GM13977 (cell line): ENCODE measurements at regions not wholly inside any gene's neighbourhood (a gene's known extent, or its start where the extent isn't known, plus 50 kb on each side); places are given as distances from the start of the nearest gene placed in this dataset.
A peak's percentile ranks its signal among the peaks of the same experiment; 100 is the strongest.

ENCODE experiments used
- DNase-seq: peaks from one replicate; pipeline ENCODE4 v3.0.0; 2012; ENCODE audit warnings: low spot score
- in situ Hi-C: fragments of 300-500 bp; cut with MboI; formaldehyde crosslinking; loops from one replicate; pipeline ENCODE4 v1.12.0; 2022; ENCODE audit warnings: low sequenced_read_pairs, low pct_unique_long_range_greater_than_20kb, mixed read lengths, inconsistent platforms; ENCODE audit not compliant: unreplicated experiment
- TF ChIP-seq, protein P1 (sequence below): IDR thresholded peaks from 2 replicates; pipeline ENCODE4 v1.5.1; 2012; ENCODE audit warnings: mild to moderate bottlenecking, control low read depth; ENCODE audit not compliant: insufficient read depth; ENCODE audit errors: extremely low read depth, missing control alignments

DNA sequence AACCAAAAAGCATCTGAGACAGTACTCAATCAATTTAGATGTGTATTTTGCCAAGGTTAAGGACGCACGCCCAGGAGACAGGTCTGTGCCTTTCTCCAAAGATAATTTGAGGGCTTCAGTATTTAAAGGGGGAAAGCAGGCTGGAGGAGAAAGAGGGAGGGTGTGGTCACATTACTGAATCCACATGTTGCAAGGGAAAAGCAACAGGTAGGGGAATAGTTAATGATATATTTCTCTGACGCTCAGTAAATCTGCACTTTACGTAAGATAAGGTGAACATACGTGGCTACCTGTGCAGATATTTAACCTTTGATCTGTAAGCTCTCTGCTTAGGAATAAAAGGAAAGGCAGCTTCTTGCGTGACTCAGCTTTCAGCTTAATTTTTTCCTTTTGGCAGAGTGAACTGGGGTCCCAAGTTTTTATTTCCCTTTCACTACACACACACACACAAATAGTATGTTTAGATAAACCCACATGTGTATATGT is 443.4 kb downstream of the NTRK2 start:
- in situ Hi-C loops: no loop called here
- TF ChIP-seq, protein P1, sequence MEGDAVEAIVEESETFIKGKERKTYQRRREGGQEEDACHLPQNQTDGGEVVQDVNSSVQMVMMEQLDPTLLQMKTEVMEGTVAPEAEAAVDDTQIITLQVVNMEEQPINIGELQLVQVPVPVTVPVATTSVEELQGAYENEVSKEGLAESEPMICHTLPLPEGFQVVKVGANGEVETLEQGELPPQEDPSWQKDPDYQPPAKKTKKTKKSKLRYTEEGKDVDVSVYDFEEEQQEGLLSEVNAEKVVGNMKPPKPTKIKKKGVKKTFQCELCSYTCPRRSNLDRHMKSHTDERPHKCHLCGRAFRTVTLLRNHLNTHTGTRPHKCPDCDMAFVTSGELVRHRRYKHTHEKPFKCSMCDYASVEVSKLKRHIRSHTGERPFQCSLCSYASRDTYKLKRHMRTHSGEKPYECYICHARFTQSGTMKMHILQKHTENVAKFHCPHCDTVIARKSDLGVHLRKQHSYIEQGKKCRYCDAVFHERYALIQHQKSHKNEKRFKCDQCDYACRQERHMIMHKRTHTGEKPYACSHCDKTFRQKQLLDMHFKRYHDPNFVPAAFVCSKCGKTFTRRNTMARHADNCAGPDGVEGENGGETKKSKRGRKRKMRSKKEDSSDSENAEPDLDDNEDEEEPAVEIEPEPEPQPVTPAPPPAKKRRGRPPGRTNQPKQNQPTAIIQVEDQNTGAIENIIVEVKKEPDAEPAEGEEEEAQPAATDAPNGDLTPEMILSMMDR: no peak
- DNase-seq: no peak

DNA sequence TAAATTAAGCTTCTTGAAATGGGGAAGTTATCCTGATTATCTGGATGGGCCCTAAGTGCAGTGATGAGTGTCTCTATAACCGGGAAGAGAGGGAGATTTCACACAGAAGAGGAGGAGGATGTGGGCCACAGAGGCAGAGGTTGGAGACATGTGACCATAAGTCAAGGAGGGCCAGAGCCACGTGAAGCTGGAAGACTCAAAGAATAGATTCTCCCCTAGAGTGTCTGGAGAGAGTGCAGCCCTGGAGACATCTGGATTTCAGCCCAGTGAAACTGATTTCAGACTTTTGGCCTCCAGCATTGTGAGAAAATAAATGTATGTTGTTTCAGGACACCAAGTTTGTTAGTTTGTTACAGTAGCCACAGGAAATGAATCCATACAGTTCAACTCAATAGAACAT is 442.9 kb downstream of the NTRK2 start:
- DNase-seq: no peak
- TF ChIP-seq, protein P1: no peak
- in situ Hi-C loops: no loop called here

DNA sequence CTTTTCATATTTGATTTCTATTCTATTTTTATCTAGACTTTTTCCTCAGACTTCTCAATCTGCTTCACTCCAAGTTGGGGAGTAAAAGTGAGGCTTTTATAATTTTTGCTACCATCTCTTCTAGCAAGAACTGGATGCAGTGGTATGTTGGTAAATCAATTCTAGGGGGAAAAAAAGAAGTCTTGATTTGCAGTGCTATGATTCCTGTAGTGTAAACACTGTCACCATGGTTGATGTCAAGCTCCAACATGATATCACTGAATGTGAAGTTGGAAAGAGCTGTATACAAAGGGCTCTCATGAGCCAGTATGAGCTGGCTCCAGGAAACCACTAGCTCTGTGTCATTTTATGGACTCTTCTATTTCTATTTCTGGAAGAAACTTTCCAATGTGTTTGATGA is 439.2 kb downstream of the NTRK2 start:
- TF ChIP-seq, protein P1: no peak
- in situ Hi-C loops: no loop called here
- no peak for DNase-seq

DNA sequence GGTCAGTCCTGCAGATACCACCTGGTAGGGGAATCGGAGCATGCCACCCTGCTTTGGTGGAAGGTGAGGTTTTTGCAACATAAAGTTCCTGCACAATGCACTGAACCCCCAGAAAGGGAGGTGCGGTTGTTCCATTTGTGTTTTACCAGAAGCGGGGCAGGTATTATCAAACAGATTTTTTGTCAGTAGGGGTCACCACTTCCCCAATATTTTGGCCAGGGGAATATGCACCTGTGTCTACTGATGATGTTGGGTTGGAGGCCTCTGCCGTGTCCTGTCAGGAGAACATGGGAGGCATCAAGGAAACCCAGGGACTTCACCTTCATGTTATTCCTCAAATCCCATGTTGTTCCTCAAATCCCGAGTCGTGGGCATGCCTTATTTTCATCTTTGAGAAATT is 438.7 kb downstream of the NTRK2 start:
- in situ Hi-C loops: no loop called here
- DNase-seq: peak; percentile 28
- TF ChIP-seq, protein P1: peak; percentile 32

DNA sequence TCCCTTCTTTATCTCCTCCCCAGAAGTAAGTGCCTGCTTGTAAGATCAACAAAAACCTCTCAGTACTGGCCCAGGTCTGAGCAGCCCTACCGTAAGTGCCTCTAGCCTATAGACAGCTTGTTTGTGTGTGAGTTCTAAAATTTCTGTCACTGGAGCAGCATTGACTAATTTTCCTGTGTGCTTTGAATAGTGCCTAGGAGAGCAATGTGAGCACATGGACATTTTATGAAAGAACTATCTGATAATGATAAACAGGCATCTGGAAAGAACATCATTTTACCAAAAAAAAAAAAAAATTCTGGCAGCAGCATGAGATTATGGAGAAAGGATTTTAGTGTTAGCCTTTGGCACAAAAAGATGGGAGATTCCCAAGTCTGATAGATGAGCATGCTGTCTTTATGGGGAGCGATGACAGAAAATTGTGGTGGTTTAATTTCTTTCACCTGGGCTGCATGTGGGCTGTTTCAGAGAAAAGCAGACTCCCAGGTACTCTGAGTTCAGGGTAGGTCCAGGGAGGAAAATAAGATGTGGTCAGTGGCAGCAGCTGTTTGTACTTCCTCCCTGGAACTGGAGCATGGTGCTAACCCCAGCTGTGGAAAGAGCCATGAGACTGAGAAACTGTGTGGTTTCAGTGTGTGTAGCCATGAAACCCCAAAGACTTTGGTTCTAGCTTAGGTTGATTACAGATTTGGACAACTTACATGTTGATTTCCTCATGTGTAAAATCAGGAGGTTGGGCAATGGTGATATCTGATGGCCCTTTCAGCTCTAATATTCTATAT is 419.9 kb downstream of the NTRK2 start:
- in situ Hi-C loops: no loop called here
- DNase-seq: no peak
- TF ChIP-seq, protein P1: no peak

DNA sequence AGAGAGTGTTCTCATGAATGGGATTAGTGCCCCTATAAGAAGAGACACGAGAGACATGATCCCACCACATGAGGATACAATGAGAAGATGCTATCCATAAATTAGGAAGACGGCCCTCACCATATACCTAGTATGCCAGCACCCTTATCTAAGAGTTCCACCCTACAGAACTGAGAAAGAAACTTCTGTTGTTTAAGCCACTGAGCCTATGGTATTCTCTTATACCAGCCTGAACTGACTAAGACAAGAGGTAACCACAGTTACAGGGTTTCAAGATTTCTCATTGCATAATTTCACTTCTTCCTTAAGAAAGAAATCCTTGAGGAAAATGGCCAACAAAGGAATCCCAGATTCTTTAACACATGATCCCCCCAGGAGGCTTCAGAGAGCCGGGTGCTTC is 412.4 kb downstream of the NTRK2 start:
- in situ Hi-C loops: no loop called here
- TF ChIP-seq, protein P1: no peak
- no peak for DNase-seq
